HL-60 (cell line): ENCODE measurements at regions not wholly inside any gene's neighbourhood (a gene's known extent, or its start where the extent isn't known, plus 50 kb on each side); places are given as distances from the start of the nearest gene placed in this dataset.

Experiments
- DNase-seq, 2 experiments: peaks; one replicate each; pipeline ENCODE4 v3.0.0-alpha.2; 2010 to 2020; ENCODE audit warnings: low read depth in 1 of 2, low spot score in 1 of 2
- H3K27ac ChIP-seq: fragments of 250-450 bp; sonication (Bioruptor Pico); replicated peaks from 2 replicates; pipeline ENCODE4 v1.5.1; 2020; ENCODE audit warnings: mild to moderate bottlenecking, moderate library complexity
- H3K27me3 ChIP-seq: fragments of 250-450 bp; sonication (Bioruptor Pico); 2 replicates; pipeline ENCODE4 v1.5.1; 2021; ENCODE audit warnings: mild to moderate bottlenecking, moderate library complexity; ENCODE audit not compliant: insufficient read depth, poor library complexity, severe bottlenecking
- H3K4me3 ChIP-seq: replicated peaks from 2 replicates; pipeline ENCODE4 v1.5.1; 2011; ENCODE audit warnings: mild to moderate bottlenecking, control low read depth, low read length; ENCODE audit not compliant: insufficient read depth
- GABPA ChIP-seq: IDR thresholded peaks from 2 replicates; pipeline ENCODE4 v1.6.1; 2012; ENCODE audit warnings: low read depth
- POLR2AphosphoS5 ChIP-seq: IDR thresholded peaks from 2 replicates; pipeline ENCODE4 v1.6.1; 2012; ENCODE audit warnings: low read depth
- REST ChIP-seq: IDR thresholded peaks from 2 replicates; pipeline ENCODE4 v1.6.1; 2012; ENCODE audit warnings: low read depth; ENCODE audit not compliant: insufficient replicate concordance
- SPI1 ChIP-seq: IDR thresholded peaks from 2 replicates; pipeline ENCODE4 v1.6.1; 2012; ENCODE audit warnings: low read depth, mild to moderate bottlenecking, borderline replicate concordance
- TF ChIP-seq, protein P1 (sequence below): IDR thresholded peaks from one replicate; pipeline ENCODE4 v1.5.1; 2011; ENCODE audit warnings: low read length, control low read depth, inconsistent platforms; ENCODE audit not compliant: insufficient read depth

- Histone ChIP-seq H3K4me3 (no peak overlapping the region), H3K27ac (no peak overlapping the region), H3K27me3 (no peaks in the 10 kb centered on the region)
- no peak for TF ChIP-seq GABPA
- TF ChIP-seq POLR2AphosphoS5, result no peak
- TF ChIP-seq REST, result no peak
- TF ChIP-seq, protein P1, sequence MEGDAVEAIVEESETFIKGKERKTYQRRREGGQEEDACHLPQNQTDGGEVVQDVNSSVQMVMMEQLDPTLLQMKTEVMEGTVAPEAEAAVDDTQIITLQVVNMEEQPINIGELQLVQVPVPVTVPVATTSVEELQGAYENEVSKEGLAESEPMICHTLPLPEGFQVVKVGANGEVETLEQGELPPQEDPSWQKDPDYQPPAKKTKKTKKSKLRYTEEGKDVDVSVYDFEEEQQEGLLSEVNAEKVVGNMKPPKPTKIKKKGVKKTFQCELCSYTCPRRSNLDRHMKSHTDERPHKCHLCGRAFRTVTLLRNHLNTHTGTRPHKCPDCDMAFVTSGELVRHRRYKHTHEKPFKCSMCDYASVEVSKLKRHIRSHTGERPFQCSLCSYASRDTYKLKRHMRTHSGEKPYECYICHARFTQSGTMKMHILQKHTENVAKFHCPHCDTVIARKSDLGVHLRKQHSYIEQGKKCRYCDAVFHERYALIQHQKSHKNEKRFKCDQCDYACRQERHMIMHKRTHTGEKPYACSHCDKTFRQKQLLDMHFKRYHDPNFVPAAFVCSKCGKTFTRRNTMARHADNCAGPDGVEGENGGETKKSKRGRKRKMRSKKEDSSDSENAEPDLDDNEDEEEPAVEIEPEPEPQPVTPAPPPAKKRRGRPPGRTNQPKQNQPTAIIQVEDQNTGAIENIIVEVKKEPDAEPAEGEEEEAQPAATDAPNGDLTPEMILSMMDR, result no peak
- no peak for TF ChIP-seq SPI1
- no peak for DNase-seq
Observed at GRCh38 chr7:152905949-152906348, 146.4 kb downstream of the ACTR3B start.

DNA sequence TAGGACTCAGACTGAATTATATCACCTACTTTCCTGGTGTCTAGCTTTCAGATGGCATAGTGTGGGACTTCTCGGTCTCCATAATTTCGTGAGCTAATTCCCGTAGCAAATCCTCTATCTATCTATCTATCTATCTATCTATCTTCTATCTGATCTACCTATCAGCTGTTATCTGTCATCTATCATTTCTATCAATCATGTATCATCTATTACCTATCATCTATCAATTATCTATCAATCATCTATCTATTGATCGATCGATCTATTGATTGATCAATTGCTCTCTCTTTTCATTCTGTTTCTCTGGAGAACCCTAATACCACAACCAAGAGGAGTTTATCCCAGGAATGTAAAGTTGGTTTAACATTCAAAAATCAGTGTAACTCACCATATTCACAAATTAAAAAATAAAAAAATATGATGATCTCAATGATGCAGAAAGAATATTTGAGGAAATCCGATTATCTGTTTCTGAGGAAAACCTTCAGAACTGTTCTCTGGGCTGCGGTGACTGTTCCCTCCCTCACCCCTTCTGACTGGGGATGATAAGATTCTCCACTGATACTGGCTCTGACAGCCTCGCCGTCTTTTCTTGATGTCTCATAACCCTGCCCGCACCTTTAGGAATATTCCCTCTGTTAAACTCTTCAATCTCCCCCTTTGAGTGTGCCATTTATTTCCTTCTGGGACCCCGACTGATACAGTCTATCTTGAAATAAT, 147.7 kb downstream of the ACTR3B start:
- no peak overlapping the region for H3K27ac ChIP-seq
- no peaks in the 10 kb centered on the region for H3K27me3 ChIP-seq
- no peak overlapping the region for H3K4me3 ChIP-seq
- DNase-seq, result no peak
- no peak for TF ChIP-seq REST
- TF ChIP-seq SPI1, result no peak
- no peak for TF ChIP-seq GABPA
- no peak for TF ChIP-seq POLR2AphosphoS5
- TF ChIP-seq, protein P1, result no peak

DNA sequence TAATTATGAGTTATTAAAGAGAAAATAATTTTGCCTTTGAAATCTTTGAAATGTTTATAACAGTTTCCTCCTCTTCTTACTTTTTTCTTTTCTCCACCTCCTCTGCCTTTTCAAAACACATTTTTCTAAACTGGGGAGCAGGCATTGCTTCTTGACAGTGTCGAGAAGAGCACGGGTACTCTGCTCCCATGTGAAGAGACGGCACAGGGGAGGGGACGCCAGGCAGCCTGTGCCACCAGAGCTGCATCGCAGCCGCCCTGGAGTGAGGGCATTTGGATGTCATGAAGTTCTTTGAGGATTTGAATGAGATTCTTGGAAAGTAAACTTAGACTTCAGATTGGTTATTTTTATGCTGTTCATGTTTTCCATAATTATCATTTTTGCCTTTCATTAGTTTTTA, 149.7 kb downstream of the ACTR3B start:
- no peak for DNase-seq
- TF ChIP-seq REST, result no peak
- no peak for TF ChIP-seq SPI1
- TF ChIP-seq POLR2AphosphoS5, result no peak
- TF ChIP-seq, protein P1, result no peak
- no peak for TF ChIP-seq GABPA

More for the DNA sequence above, 149.7 kb downstream of the ACTR3B start:
- Histone ChIP-seq H3K27ac (no peak overlapping the region), H3K27me3 (no peaks in the 10 kb centered on the region), H3K4me3 (no peak overlapping the region)
